Astrocyte (in vitro differentiated cells and primary cell): ENCODE measurements at regions not wholly inside any gene's neighbourhood (a gene's known extent, or its start where the extent isn't known, plus 50 kb on each side); places are given as distances from the start of the nearest gene placed in this dataset.

ENCODE experiments used
- CTCF ChIP-seq: IDR thresholded peaks from 2 replicates; pipeline ENCODE4 v1.5.1; 2011; ENCODE audit warnings: low read depth, mild to moderate bottlenecking, inconsistent platforms, low read length, moderate library complexity; ENCODE audit not compliant: insufficient read depth
- EZH2 ChIP-seq: IDR thresholded peaks from 2 replicates; pipeline ENCODE4 v1.6.1; 2012; ENCODE audit warnings: mild to moderate bottlenecking, low read length, inconsistent platforms; ENCODE audit not compliant: insufficient read depth

GRCh38 chr2:7661502-7661901 lies 744.3 kb downstream of the RNF144A start:
- no peak for TF ChIP-seq CTCF
- TF ChIP-seq EZH2 = no peak
